Fibroblast of peridontal ligament (primary cell): ENCODE measurements at regions not wholly inside any gene's neighbourhood (a gene's known extent, or its start where the extent isn't known, plus 50 kb on each side); places are given as distances from the start of the nearest gene placed in this dataset.
"Not testable (repeated sequence)": the region's sequence is repeated elsewhere in the genome, so short reads cannot be mapped to it uniquely, and the experiment has no call there.

ENCODE experiments used
- DNase-seq: peaks from one replicate; pipeline ENCODE4 v3.0.0-alpha.2; 2010; ENCODE audit errors: extremely low read depth

GRCh38 chr4:106524772-106525171 lies 156.2 kb upstream of the GIMD1 start:
- DNase-seq, result not testable (repeated sequence)

GRCh38 chr4:106522839-106523238 lies 154.3 kb upstream of the GIMD1 start:
- peak; percentile 25 for DNase-seq

GRCh38 chr4:106512706-106513105 lies 144.1 kb upstream of the GIMD1 start:
- no peak for DNase-seq

- DNase-seq, result no peak
Observed at GRCh38 chr4:106507440-106507839, 138.9 kb upstream of the GIMD1 start.

- no peak for DNase-seq
Observed at GRCh38 chr4:106503116-106504050, 134.8 kb upstream of the GIMD1 start.

- peak; percentile 8 for DNase-seq
Observed at GRCh38 chr4:106502106-106502699, 133.6 kb upstream of the GIMD1 start.

GRCh38 chr4:106497271-106497670 lies 128.7 kb upstream of the GIMD1 start:
- peak; percentile 39 for DNase-seq

GRCh38 chr4:106496061-106496460 lies 127.5 kb upstream of the GIMD1 start:
- peak; percentile 4 for DNase-seq

- peak; percentile 71 for DNase-seq
Observed at GRCh38 chr4:106495476-106495875, 126.9 kb upstream of the GIMD1 start.

GRCh38 chr4:106494066-106494465 lies 125.5 kb upstream of the GIMD1 start:
- DNase-seq, result peak; percentile 10

GRCh38 chr4:106493086-106493485 lies 124.5 kb upstream of the GIMD1 start:
- DNase-seq, result peak; percentile 17

- DNase-seq, result no peak
Observed at GRCh38 chr4:106486533-106486932, 118.0 kb upstream of the GIMD1 start.

- no peak for DNase-seq
Observed at GRCh38 chr4:106481801-106482200, 113.2 kb upstream of the GIMD1 start.

GRCh38 chr4:106478152-106478551 lies 109.6 kb upstream of the GIMD1 start:
- DNase-seq, result no peak

GRCh38 chr4:106476741-106477140 lies 108.2 kb upstream of the GIMD1 start:
- no peak for DNase-seq

GRCh38 chr4:106473515-106473914 lies 104.9 kb upstream of the GIMD1 start:
- DNase-seq, result no peak

GRCh38 chr4:106471151-106471550 lies 102.6 kb upstream of the GIMD1 start:
- no peak for DNase-seq

GRCh38 chr4:106463622-106464021 lies 95.0 kb upstream of the GIMD1 start:
- DNase-seq, result no peak

- DNase-seq, result no peak
Observed at GRCh38 chr4:106454581-106454980, 86.0 kb upstream of the GIMD1 start.

GRCh38 chr4:106454021-106454420 lies 85.4 kb upstream of the GIMD1 start:
- no peak for DNase-seq

GRCh38 chr4:106451091-106451490 lies 82.5 kb upstream of the GIMD1 start:
- no peak for DNase-seq

GRCh38 chr4:106450249-106450648 lies 81.7 kb upstream of the GIMD1 start:
- DNase-seq, result peak; percentile 29

- no peak for DNase-seq
Observed at GRCh38 chr4:106444557-106444956, 76.0 kb upstream of the GIMD1 start.
